Keratinocyte (primary cell): ENCODE measurements at regions not wholly inside any gene's neighbourhood (a gene's known extent, or its start where the extent isn't known, plus 50 kb on each side); places are given as distances from the start of the nearest gene placed in this dataset.

Experiments used
- DNase-seq: peaks from one replicate; pipeline ENCODE4 v3.0.0-alpha.2; 2011; ENCODE audit warnings: low read depth, missing footprints, low spot score
- FAIRE-seq: peaks from 2 replicates; lab custom pipeline; 2011; peaks lifted over from hg19 to GRCh38; lab: Jason Lieb, UNC
- H2AFZ ChIP-seq: 2 replicates; pipeline ENCODE4 v1.6.0; 2012; ENCODE audit warnings: low read length, control low read depth, inconsistent platforms; ENCODE audit not compliant: control insufficient read depth
- H3K27ac ChIP-seq: 2 replicates; pipeline ENCODE4 v1.5.1; 2011; ENCODE audit warnings: low read length; ENCODE audit not compliant: control insufficient read depth, insufficient read depth
- H3K27me3 ChIP-seq: 3 replicates; pipeline ENCODE4 v1.6.0; 2011; ENCODE audit warnings: low read length; ENCODE audit not compliant: control insufficient read depth, insufficient read depth; ENCODE audit errors: extremely low read depth
- H3K36me3 ChIP-seq, 2 experiments: 2 replicates in 1 of 2; 3 replicates in 1 of 2; pipeline ENCODE4 v1.5.1; 2011; ENCODE audit warnings: low read length in 2 of 2, mild to moderate bottlenecking in 1 of 2; ENCODE audit not compliant: control insufficient read depth in 2 of 2, insufficient read depth in 2 of 2; ENCODE audit errors: extremely low read depth in 1 of 2
- H3K4me1 ChIP-seq: 3 replicates; pipeline ENCODE4 v1.5.1; 2011; ENCODE audit warnings: low read length; ENCODE audit not compliant: control insufficient read depth, insufficient read depth; ENCODE audit errors: extremely low read depth
- H3K4me2 ChIP-seq: 3 replicates; pipeline ENCODE4 v1.6.0; 2011; ENCODE audit warnings: low read depth, low read length; ENCODE audit not compliant: control insufficient read depth, insufficient read depth; ENCODE audit errors: extremely low read depth
- H3K4me3 ChIP-seq, 3 experiments: fragments of 200-600 bp in 1 of 3; sonication (generic) in 1 of 3; 2 replicates in 2 of 3; 3 replicates in 1 of 3; pipeline ENCODE4 v1.5.1; 2011 to 2016; ENCODE audit warnings: low read length in 3 of 3, mild to moderate bottlenecking in 3 of 3, control low read depth in 2 of 3, inconsistent platforms in 1 of 3, low read depth in 1 of 3, mixed read lengths in 1 of 3, mixed run types in 1 of 3, moderate library complexity in 1 of 3; ENCODE audit not compliant: control insufficient read depth in 2 of 3, insufficient read depth in 2 of 3; ENCODE audit errors: extremely low read depth in 1 of 3
- H3K79me2 ChIP-seq: 2 replicates; pipeline ENCODE4 v1.6.0; 2012; ENCODE audit warnings: low read length; ENCODE audit not compliant: control insufficient read depth, insufficient read depth
- H3K9ac ChIP-seq: 3 replicates; pipeline ENCODE4 v1.6.0; 2011; ENCODE audit warnings: low read length; ENCODE audit not compliant: control insufficient read depth, insufficient read depth; ENCODE audit errors: extremely low read depth
- H3K9me1 ChIP-seq: 3 replicates; pipeline ENCODE4 v1.6.0; 2011; ENCODE audit warnings: low read length; ENCODE audit not compliant: control insufficient read depth, insufficient read depth; ENCODE audit errors: extremely low read depth
- H3K9me3 ChIP-seq: 2 replicates; pipeline ENCODE4 v1.5.1; 2012; ENCODE audit warnings: low read depth, low read length; ENCODE audit not compliant: control insufficient read depth
- H4K20me1 ChIP-seq: 3 replicates; pipeline ENCODE4 v1.6.0; 2011; ENCODE audit warnings: low read length; ENCODE audit not compliant: control insufficient read depth, insufficient read depth; ENCODE audit errors: extremely low read depth
- EZH2 ChIP-seq: IDR thresholded peaks from one replicate; pipeline ENCODE4 v1.6.1; 2012; ENCODE audit warnings: inconsistent platforms, mild to moderate bottlenecking, low read length, moderate library complexity
- dilution Hi-C: fragments of 300-500 bp; cut with MboI; formaldehyde crosslinking; loops from one replicate; pipeline ENCODE4 v1.7.0; 2020; ENCODE audit warnings: low sequenced_read_pairs; ENCODE audit not compliant: extremely low pct_ligation_motif_present
- TF ChIP-seq, protein P1 (sequence below), 3 experiments: IDR thresholded peaks in 1 of 3; conservative IDR thresholded peaks in 1 of 3; optimal IDR thresholded peaks in 1 of 3; 2 replicates in 2 of 3; 3 replicates in 1 of 3; pipeline versions ENCODE3 to v1.5.1; 2011; ENCODE audit warnings: low read length in 3 of 3, mild to moderate bottlenecking in 3 of 3, moderate library complexity in 2 of 3, control low read depth in 1 of 3, inconsistent platforms in 1 of 3; ENCODE audit not compliant: insufficient read depth in 2 of 3; ENCODE audit errors: extremely low read depth in 1 of 3

DNA sequence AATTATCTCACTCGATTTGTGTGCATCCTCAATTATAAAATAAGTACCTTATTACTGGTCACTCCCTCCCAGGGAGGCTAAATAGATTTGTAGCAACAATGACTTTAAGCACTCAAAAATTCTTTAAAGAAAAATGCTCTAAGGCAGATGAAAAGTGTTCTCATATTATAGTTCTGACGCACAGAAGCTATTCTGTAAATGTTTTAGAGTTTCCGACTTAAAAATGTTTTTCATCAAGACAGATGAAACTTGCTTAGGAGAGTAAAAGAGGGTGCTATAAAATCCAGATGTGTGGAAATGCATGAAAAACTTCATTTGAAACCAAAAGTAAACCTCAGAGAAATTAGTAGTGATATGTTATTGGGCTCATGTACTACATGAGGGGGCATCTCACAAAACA, 398.4 kb upstream of the KCNMB2 start:
- no peak overlapping the region for H3K27ac ChIP-seq
- no peaks in the 10 kb centered on the region for H3K9me3 ChIP-seq
- H2AFZ ChIP-seq: no peak overlapping the region
- no peak overlapping the region for H3K4me2 ChIP-seq
- no peak overlapping the region for H3K4me3 ChIP-seq
- dilution Hi-C loops: no loop called here
- DNase-seq (no peak), FAIRE-seq (no peak)
- H3K79me2 ChIP-seq: no peaks in the 10 kb centered on the region
- H4K20me1 ChIP-seq: no peaks in the 10 kb centered on the region
- H3K4me1 ChIP-seq: no peaks in the 10 kb centered on the region
- TF ChIP-seq EZH2: no peak
- TF ChIP-seq, protein P1, sequence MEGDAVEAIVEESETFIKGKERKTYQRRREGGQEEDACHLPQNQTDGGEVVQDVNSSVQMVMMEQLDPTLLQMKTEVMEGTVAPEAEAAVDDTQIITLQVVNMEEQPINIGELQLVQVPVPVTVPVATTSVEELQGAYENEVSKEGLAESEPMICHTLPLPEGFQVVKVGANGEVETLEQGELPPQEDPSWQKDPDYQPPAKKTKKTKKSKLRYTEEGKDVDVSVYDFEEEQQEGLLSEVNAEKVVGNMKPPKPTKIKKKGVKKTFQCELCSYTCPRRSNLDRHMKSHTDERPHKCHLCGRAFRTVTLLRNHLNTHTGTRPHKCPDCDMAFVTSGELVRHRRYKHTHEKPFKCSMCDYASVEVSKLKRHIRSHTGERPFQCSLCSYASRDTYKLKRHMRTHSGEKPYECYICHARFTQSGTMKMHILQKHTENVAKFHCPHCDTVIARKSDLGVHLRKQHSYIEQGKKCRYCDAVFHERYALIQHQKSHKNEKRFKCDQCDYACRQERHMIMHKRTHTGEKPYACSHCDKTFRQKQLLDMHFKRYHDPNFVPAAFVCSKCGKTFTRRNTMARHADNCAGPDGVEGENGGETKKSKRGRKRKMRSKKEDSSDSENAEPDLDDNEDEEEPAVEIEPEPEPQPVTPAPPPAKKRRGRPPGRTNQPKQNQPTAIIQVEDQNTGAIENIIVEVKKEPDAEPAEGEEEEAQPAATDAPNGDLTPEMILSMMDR (optimal IDR thresholded peaks at IDR 0.05 in 1 of 3, IDR thresholded peaks at IDR 0.05 in 1 of 3, conservative IDR thresholded peaks at IDR 0.05 in 1 of 3; ENCODE audit: extremely low read depth in 1 of 3, insufficient read depth in 2 of 3, low read length in 3 of 3): no peak
- no peaks in the 10 kb centered on the region for H3K27me3 ChIP-seq
- no peak overlapping the region for H3K9ac ChIP-seq
- no peaks in the 10 kb centered on the region for H3K36me3 ChIP-seq
- H3K9me1 ChIP-seq: no peaks in the 10 kb centered on the region

GRCh38 chr3:178139116-178139515, 397.1 kb upstream of the KCNMB2 start:
- FAIRE-seq (no peak), DNase-seq (no peak)
- no peak overlapping the region for H3K27ac ChIP-seq
- H3K4me2 ChIP-seq: no peak overlapping the region
- H3K4me3 ChIP-seq: no peak overlapping the region
- H4K20me1 ChIP-seq: no peaks in the 10 kb centered on the region
- dilution Hi-C loops: no loop called here
- H3K79me2 ChIP-seq: no peaks in the 10 kb centered on the region
- H3K36me3 ChIP-seq: no peaks in the 10 kb centered on the region
- no peaks in the 10 kb centered on the region for H3K9me3 ChIP-seq
- no peaks in the 10 kb centered on the region for H3K27me3 ChIP-seq
- TF ChIP-seq EZH2: no peak
- TF ChIP-seq, protein P1 (optimal IDR thresholded peaks at IDR 0.05 in 1 of 3, IDR thresholded peaks at IDR 0.05 in 1 of 3, conservative IDR thresholded peaks at IDR 0.05 in 1 of 3; ENCODE audit: extremely low read depth in 1 of 3, insufficient read depth in 2 of 3, low read length in 3 of 3): no peak
- no peak overlapping the region for H3K9ac ChIP-seq
- no peak overlapping the region for H2AFZ ChIP-seq
- no peaks in the 10 kb centered on the region for H3K4me1 ChIP-seq
- no peaks in the 10 kb centered on the region for H3K9me1 ChIP-seq
